HG03139 (cell line): ENCODE measurements at regions not wholly inside any gene's neighbourhood (a gene's known extent, or its start where the extent isn't known, plus 50 kb on each side); places are given as distances from the start of the nearest gene placed in this dataset.
"Not testable (repeated sequence)": the region's sequence is repeated elsewhere in the genome, so short reads cannot be mapped to it uniquely, and the experiment has no call there.

Experiments
- ATAC-seq: cut with Tn5 transposase; IDR thresholded peaks from one replicate; pipeline ENCODE4 v1.9.1; 2021; ENCODE audit not compliant: unreplicated experiment

- ATAC-seq, result not testable (repeated sequence)
These were observed 65.5 kb upstream of the ERV3-1 start for GRCh38 chr7:65071854-65072431.

- not testable (repeated sequence) for ATAC-seq
These were observed 63.0 kb upstream of the ERV3-1 start for GRCh38 chr7:65069476-65069875.

DNA sequence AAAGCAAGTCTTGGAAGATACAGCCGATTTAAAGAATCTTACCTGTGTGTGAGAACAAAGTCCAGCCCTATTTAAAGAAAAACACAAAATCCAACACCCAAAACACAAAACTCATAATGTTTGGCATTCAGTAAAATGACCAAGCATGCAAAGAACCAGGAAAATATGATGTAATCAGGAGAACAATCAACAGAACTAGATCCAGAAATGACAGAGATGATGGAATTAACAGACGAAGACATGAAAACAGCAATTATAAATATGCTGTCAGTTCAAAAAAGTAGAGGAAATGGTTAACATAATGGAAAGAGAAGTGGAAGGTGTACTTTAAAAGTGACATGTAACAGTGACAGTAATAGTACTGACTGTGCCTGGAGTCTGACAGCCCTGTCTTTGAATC, 56.1 kb upstream of the ERV3-1 start:
- ATAC-seq, result not testable (repeated sequence)

- ATAC-seq, result not testable (repeated sequence)
These were observed 52.8 kb upstream of the ERV3-1 start for GRCh38 chr7:65059247-65059646.
